Neural crest cell (in vitro differentiated cells): ENCODE measurements at regions not wholly inside any gene's neighbourhood (a gene's known extent, or its start where the extent isn't known, plus 50 kb on each side); places are given as distances from the start of the nearest gene placed in this dataset.

Experiments
- DNase-seq: peaks from one replicate; pipeline ENCODE4 v3.0.0; 2021; ENCODE audit warnings: low read depth, mixed read lengths, low spot score
- H3K27ac Mint-ChIP-seq: one replicate; pipeline ENCODE4 v1.8.0; 2021; ENCODE audit warnings: mild to moderate bottlenecking, mixed read lengths; ENCODE audit not compliant: unreplicated experiment
- H3K27me3 Mint-ChIP-seq: 2 replicates; pipeline ENCODE4 v1.8.0; 2021; ENCODE audit warnings: low read depth, mild to moderate bottlenecking, mixed read lengths
- H3K36me3 Mint-ChIP-seq: 2 replicates; pipeline ENCODE4 v1.8.0; 2021; ENCODE audit warnings: low read depth, mild to moderate bottlenecking, mixed read lengths
- H3K4me1 Mint-ChIP-seq: 2 replicates; pipeline ENCODE4 v1.8.0; 2021; ENCODE audit warnings: mixed read lengths
- H3K4me3 Mint-ChIP-seq: one replicate; pipeline ENCODE4 v1.8.0; 2021; ENCODE audit warnings: mild to moderate bottlenecking, mixed read lengths
- H3K9me3 Mint-ChIP-seq: 2 replicates; pipeline ENCODE4 v1.8.0; 2021; ENCODE audit warnings: mixed read lengths
- TF ChIP-seq, protein P1 (sequence below): fragments of 200-600 bp; sonication (generic); conservative IDR thresholded peaks from 2 replicates; pipeline ENCODE4 v1.5.0; 2021; ENCODE audit warnings: antibody characterized with exemption, mild to moderate bottlenecking

GRCh38 chr9:89835666-89836065, 230.9 kb downstream of the GADD45G start:
- Mint-ChIP-seq H3K36me3 (no peaks in the 10 kb centered on the region), H3K4me1 (peaks cover 12% of the 10 kb centered on the region)
- TF ChIP-seq, protein P1, sequence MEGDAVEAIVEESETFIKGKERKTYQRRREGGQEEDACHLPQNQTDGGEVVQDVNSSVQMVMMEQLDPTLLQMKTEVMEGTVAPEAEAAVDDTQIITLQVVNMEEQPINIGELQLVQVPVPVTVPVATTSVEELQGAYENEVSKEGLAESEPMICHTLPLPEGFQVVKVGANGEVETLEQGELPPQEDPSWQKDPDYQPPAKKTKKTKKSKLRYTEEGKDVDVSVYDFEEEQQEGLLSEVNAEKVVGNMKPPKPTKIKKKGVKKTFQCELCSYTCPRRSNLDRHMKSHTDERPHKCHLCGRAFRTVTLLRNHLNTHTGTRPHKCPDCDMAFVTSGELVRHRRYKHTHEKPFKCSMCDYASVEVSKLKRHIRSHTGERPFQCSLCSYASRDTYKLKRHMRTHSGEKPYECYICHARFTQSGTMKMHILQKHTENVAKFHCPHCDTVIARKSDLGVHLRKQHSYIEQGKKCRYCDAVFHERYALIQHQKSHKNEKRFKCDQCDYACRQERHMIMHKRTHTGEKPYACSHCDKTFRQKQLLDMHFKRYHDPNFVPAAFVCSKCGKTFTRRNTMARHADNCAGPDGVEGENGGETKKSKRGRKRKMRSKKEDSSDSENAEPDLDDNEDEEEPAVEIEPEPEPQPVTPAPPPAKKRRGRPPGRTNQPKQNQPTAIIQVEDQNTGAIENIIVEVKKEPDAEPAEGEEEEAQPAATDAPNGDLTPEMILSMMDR: no peak

DNA sequence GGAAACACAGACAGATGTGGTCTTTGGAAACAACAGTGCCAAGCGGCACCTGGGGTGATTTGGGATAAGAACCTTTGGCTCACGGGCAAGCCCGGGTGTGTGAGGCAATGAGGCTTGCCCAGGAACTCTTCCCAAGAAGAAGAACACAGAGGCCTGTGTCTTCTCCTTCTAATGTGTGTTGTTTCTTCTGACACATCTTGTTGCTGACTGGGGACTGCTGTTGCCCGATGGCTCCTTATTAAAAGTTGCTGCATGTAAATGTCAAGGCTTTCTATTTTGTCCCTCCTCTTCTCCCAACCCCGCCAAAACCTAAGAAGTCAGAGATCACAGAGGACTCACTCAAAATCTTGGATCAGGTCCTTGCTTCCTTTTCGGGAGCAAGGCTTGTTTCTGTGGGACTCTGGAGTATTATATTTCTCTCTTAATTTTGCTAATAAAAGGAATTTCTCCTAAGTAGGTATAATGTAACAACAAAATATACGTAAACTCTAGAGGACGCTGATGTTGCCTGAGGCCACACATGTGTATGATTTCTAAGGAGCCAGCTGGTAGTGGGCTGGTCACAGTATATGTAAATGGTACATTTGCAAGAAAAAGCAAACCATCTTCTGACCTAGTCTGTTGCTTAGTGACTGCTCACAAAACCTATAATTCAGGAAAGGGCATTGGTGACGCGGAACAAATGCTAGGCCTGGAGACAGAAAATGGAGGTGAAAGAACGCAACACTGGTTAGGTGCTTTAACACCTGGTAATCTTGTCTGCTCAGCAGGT, 232.5 kb downstream of the GADD45G start:
- H3K4me1 Mint-ChIP-seq: peaks cover 12% of the 10 kb centered on the region
- H3K9me3 Mint-ChIP-seq: peaks cover 2% of the 10 kb centered on the region
- H3K4me3 Mint-ChIP-seq: no peak overlapping the region
- TF ChIP-seq, protein P1: no peak
- H3K36me3 Mint-ChIP-seq: no peaks in the 10 kb centered on the region
- DNase-seq: no peak
- H3K27ac Mint-ChIP-seq: no peak overlapping the region
- H3K27me3 Mint-ChIP-seq: no peaks in the 10 kb centered on the region

More at GRCh38 chr9:89835666-89836065, 230.9 kb downstream of the GADD45G start:
- Mint-ChIP-seq H3K27me3 (no peaks in the 10 kb centered on the region), H3K27ac (no peak overlapping the region), H3K9me3 (peaks cover 5% of the 10 kb centered on the region), H3K4me3 (no peak overlapping the region)
- DNase-seq: no peak

DNA sequence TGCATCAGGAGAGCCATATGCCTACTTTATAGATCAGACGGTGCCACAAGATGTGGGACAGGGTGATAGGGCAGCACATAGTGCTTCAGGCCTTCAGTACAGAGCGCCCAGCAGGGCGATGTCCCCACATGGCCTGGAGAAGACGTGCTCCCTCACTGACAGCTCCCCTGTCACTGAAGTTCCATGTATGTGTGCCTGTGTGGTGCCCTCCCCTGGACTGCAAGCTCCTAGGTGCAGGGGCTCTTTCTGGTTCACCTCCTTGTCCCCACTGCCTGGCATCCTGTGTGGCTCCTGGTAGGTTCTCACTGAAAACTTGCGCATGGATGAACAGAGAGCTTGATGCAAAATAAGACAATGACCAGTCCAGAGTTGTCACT, 233.1 kb downstream of the GADD45G start:
- TF ChIP-seq, protein P1: no peak
- no peaks in the 10 kb centered on the region for H3K27me3 Mint-ChIP-seq
- peaks cover 16% of the 10 kb centered on the region for H3K4me1 Mint-ChIP-seq
- no peak overlapping the region for H3K4me3 Mint-ChIP-seq
- no peak for DNase-seq
- no peak overlapping the region for H3K27ac Mint-ChIP-seq
- no peaks in the 10 kb centered on the region for H3K36me3 Mint-ChIP-seq
- no peaks in the 10 kb centered on the region for H3K9me3 Mint-ChIP-seq

DNA sequence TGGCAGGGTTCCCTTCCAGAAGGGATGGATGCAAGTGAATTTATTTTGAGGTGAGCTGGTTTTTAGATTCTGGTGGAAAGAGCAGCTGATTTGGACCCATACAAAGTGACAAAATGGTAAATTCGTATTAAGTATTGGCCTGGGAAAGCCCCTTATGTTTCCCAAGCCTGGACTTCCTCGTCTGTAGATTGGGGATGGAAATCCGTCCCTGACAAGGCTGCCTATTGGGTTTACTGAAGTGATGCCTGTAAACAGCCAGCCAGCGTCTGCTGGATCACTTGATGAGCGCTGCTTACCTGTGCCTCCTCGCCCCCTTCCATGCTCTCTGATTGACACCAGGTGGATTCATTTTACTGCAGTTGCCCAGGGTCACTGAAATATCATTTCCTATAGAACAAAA, 233.8 kb downstream of the GADD45G start:
- Mint-ChIP-seq H3K4me3 (no peak overlapping the region), H3K4me1 (peaks cover 17% of the 10 kb centered on the region), H3K36me3 (no peaks in the 10 kb centered on the region), H3K27me3 (no peaks in the 10 kb centered on the region), H3K27ac (no peak overlapping the region), H3K9me3 (no peaks in the 10 kb centered on the region)
- TF ChIP-seq, protein P1: no peak
- DNase-seq: no peak

GRCh38 chr9:89839449-89839848, 234.6 kb downstream of the GADD45G start:
- TF ChIP-seq, protein P1: no peak
- no peaks in the 10 kb centered on the region for H3K9me3 Mint-ChIP-seq
- H3K27me3 Mint-ChIP-seq: no peaks in the 10 kb centered on the region
- no peak overlapping the region for H3K27ac Mint-ChIP-seq
- no peak for DNase-seq
- H3K4me3 Mint-ChIP-seq: no peak overlapping the region
- H3K36me3 Mint-ChIP-seq: no peaks in the 10 kb centered on the region
- H3K4me1 Mint-ChIP-seq: peaks cover 17% of the 10 kb centered on the region
